Frontal cortex (tissue), 3 donors: ENCODE measurements at regions not wholly inside any gene's neighbourhood (a gene's known extent, or its start where the extent isn't known, plus 50 kb on each side); places are given as distances from the start of the nearest gene placed in this dataset.
"Not testable (repeated sequence)": the region's sequence is repeated elsewhere in the genome, so short reads cannot be mapped to it uniquely, and the experiment has no call there.

Experiments
- DNase-seq, 2 donors: peaks; one replicate each; pipeline ENCODE4 v3.0.0; 2012; ENCODE audit warnings: low spot score in 2 of 2
- FAIRE-seq: peaks from 2 replicates; lab custom pipeline; 2012; peaks lifted over from hg19 to GRCh38; lab: Jason Lieb, UNC
- donor health status: control.
- donor health status: control.
- donor health status: control.

DNA sequence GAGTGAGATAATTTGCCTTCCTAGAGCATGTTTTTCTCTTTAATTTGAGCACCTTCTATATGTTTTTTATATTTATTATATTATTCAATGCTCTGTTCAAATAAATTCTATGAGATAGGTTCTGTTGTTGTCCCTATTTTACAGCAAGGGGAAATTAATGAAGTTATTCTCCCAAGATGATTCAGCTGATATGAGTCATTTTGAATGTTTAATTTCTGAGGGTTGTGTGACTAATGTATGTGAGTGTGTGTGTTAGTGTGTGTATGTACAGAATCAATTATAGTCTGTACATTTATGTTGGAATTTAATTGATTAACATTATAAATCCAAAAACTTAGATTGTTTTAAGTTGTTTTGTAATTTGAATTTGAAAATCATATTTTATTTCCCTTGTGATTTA is 1536.7 kb upstream of the B3GALT2 start:
- no peak for DNase-seq

GRCh38 chr1:194717941-194718340 is 1531.5 kb upstream of the B3GALT2 start:
- DNase-seq (no peak), FAIRE-seq (no peak)

More for the DNA sequence above, 1536.7 kb upstream of the B3GALT2 start:
- FAIRE-seq, result peak; percentile 59

- no peak for FAIRE-seq
Measured at GRCh38 chr1:194717334-194717733, 1530.9 kb upstream of the B3GALT2 start.

DNA sequence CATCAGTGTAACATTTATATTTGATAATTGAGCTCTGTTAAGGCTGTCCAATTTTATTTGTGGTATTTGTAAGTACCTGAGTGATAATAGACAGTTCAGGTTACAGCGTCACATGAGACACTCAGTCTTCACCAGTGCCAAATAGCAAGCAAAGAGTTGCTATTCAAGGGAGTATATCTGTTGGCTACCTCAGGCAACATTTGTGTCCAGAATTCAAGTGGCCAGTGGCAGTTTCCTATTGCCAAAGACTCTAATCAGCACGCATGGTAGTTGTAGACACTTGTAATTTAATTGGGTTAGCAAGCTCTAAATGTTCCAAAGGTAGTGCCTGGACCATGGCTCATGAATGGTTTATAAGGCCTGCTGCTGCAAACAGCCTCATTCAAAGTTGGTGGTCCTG is 1524.3 kb upstream of the B3GALT2 start:
- no peak for FAIRE-seq
- DNase-seq, result no peak

More at GRCh38 chr1:194717334-194717733, 1530.9 kb upstream of the B3GALT2 start:
- DNase-seq, result no peak

GRCh38 chr1:194709439-194709838 is 1523.0 kb upstream of the B3GALT2 start:
- no peak for FAIRE-seq
- DNase-seq, result no peak

GRCh38 chr1:194707074-194707473 is 1520.7 kb upstream of the B3GALT2 start:
- DNase-seq, result no peak
- FAIRE-seq, result no peak

DNA sequence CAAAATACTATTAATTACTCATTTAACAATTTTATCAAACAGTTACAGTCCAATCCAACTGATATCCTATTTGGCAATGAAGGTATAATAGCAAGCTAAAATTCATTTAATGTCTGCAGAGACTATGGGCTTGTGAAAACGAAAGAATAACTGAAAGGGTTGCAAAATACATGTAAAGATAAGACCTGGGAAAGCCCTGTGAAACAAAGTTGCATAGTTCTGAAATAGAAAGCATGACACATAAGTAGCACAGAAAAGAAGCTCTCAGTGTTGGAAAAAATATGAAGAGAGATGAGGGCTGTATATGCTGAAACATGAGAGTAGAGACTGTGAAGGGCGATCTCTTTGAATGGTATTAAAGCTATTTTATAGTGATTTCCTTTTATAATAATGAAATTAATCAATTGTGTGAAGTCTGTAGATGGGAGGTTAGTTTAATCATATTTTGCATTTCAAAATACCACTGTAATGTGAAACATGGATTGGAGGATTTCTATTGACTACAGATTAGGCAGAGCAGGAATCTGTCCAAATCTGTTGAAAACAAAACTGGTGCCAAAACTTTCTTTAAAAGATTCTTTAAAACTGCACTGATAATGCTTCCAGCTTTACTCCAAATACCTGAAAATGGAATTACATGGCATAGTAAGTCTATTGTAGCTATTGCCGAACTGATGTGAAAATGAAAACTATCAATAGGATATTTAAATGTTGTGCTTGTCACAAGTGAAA is 1518.9 kb upstream of the B3GALT2 start:
- FAIRE-seq (no peak), DNase-seq (no peak)

DNA sequence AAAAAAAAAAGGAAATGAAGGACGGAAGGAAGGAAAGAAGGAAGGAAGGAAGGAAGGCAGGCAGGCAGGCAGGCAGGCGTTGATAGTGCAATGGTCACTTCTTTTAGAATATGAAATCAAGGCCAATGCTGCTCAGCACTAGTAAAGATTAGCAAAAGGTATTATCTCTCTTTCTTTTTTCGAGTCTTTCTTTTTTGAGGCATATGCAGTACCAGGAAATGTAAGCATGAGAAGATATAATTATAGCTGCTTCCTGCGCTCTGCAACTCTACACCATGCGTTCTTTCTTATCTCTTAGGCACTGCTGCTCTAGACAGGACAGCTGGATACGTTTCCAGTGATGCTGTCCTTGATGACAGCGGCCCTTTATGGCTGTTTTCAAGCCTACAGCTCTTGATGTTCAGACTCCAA is 1512.5 kb upstream of the B3GALT2 start:
- DNase-seq, result no peak
- no peak for FAIRE-seq

- DNase-seq (no peak), FAIRE-seq (no peak)
Measured at GRCh38 chr1:194693244-194693643, 1506.8 kb upstream of the B3GALT2 start.

- no peak for DNase-seq
- FAIRE-seq, result no peak
Measured at GRCh38 chr1:194684636-194685035, 1498.2 kb upstream of the B3GALT2 start.

GRCh38 chr1:194658090-194658439 is 1471.7 kb upstream of the B3GALT2 start:
- DNase-seq (no peak), FAIRE-seq (no peak)

GRCh38 chr1:194654956-194655355 is 1468.5 kb upstream of the B3GALT2 start:
- FAIRE-seq (no peak), DNase-seq (no peak)

GRCh38 chr1:194653385-194653784 is 1467.0 kb upstream of the B3GALT2 start:
- FAIRE-seq (no peak), DNase-seq (no peak)

GRCh38 chr1:194647118-194647517 is 1460.7 kb upstream of the B3GALT2 start:
- DNase-seq (no peak), FAIRE-seq (no peak)

GRCh38 chr1:194644528-194644927 is 1458.1 kb upstream of the B3GALT2 start:
- FAIRE-seq (no peak), DNase-seq (no peak)

GRCh38 chr1:194640322-194640721 is 1453.9 kb upstream of the B3GALT2 start:
- FAIRE-seq, result no peak
- no peak for DNase-seq

- no peak for DNase-seq
- no peak for FAIRE-seq
Measured at GRCh38 chr1:194629011-194629410, 1442.6 kb upstream of the B3GALT2 start.

- no peak for DNase-seq
- FAIRE-seq, result no peak
Measured at GRCh38 chr1:194624833-194625232, 1438.4 kb upstream of the B3GALT2 start.

GRCh38 chr1:194618101-194618500 is 1431.7 kb upstream of the B3GALT2 start:
- FAIRE-seq, result no peak
- no peak for DNase-seq

DNA sequence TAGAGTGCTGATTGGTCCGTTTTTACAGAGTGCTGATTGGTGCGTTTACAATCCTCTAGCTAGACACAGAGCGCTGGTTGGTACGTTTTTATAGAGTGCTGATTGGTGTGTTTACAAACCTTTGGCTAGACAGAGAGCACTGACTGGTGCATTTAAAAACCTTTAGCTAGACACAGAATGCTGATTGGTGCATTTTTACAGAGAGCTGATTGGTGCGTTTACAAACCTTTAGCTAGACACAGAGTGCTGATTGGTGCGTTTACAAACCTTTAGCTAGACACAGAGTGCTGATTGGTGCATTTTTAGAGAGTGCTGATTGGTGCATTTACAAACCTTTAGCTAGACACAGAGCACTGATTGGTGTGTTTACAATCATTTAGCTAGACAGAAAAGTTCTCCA is 1430.9 kb upstream of the B3GALT2 start:
- FAIRE-seq, DNase-seq: not testable (repeated sequence)

DNA sequence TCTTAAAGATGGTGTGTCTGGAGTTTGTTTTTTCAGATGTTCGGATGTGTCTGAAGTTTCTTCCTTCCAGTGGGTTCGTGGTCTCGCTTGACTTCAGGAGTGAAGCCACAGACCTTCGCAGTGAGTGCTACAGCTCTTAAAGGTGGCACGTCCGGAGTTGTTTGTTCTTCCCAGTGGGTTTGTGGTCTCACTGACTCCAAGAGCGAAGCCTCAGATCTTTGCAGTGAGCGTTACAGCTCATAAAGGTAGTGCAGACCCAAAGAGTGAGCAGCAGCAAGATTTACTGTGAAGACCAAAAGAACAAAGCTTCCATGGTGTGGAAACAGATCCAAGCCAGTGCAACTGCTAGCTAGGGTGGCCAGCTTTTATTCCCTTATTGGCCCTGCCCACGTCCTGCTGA is 1430.4 kb upstream of the B3GALT2 start:
- DNase-seq, result no peak
- FAIRE-seq, result no peak

- no peak for FAIRE-seq
- DNase-seq, result no peak
Measured at GRCh38 chr1:194602184-194602583, 1415.8 kb upstream of the B3GALT2 start.
